ENCODE measurements at regions not wholly inside any gene's neighbourhood (a gene's known extent, or its start where the extent isn't known, plus 50 kb on each side); places are given as distances from the start of the nearest gene placed in this dataset.

- no peaks in the 10 kb centered on the region for H3K4me1 ChIP-seq
- DNase-seq (ENCODE audit: low spot score in 2 of 2), result no peak
- no peaks in the 10 kb centered on the region for H3K36me3 ChIP-seq
- no peak for TF ChIP-seq EP300 (IDR thresholded peaks at IDR 0.05)
- TF ChIP-seq CTCF (IDR thresholded peaks at IDR 0.05), result no peak
- TF ChIP-seq POLR2A (IDR thresholded peaks at IDR 0.05), result no peak
- no peak for TF ChIP-seq POLR2AphosphoS5 (IDR thresholded peaks at IDR 0.05)
- no peaks in the 10 kb centered on the region for H3K9me3 ChIP-seq
- WGBS, result 35% methylated on average over 2 of the region's 2 CpGs
- no peak overlapping the region for H3K4me3 ChIP-seq
- H3K27me3 ChIP-seq, result no peaks in the 10 kb centered on the region
- H3K27ac ChIP-seq, result no peak overlapping the region
These were observed 96.6 kb upstream of the KCNA4 start for GRCh38 chr11:30113326-30113898.

- TF ChIP-seq POLR2AphosphoS5 (IDR thresholded peaks at IDR 0.05) (no peak), CTCF (IDR thresholded peaks at IDR 0.05) (no peak), EP300 (IDR thresholded peaks at IDR 0.05) (no peak), POLR2A (IDR thresholded peaks at IDR 0.05) (no peak)
- Histone ChIP-seq H3K27ac (no peak overlapping the region), H3K4me1 (no peaks in the 10 kb centered on the region), H3K27me3 (no peaks in the 10 kb centered on the region), H3K36me3 (no peaks in the 10 kb centered on the region), H3K4me3 (no peak overlapping the region), H3K9me3 (no peaks in the 10 kb centered on the region)
- WGBS, result 69% methylated on average over 1 of the region's 1 CpG
- DNase-seq (ENCODE audit: low spot score in 2 of 2), result no peak
These were observed 99.7 kb upstream of the KCNA4 start for GRCh38 chr11:30116512-30116911.

GRCh38 chr11:30120045-30120589, 103.3 kb upstream of the KCNA4 start:
- Histone ChIP-seq H3K27me3 (no peaks in the 10 kb centered on the region), H3K9me3 (no peaks in the 10 kb centered on the region), H3K27ac (no peak overlapping the region), H3K36me3 (no peaks in the 10 kb centered on the region), H3K4me3 (no peak overlapping the region), H3K4me1 (no peaks in the 10 kb centered on the region)
- no peak for DNase-seq (ENCODE audit: low spot score in 2 of 2)
- TF ChIP-seq CTCF (IDR thresholded peaks at IDR 0.05), result no peak
- TF ChIP-seq POLR2A (IDR thresholded peaks at IDR 0.05), result no peak
- 90% methylated on average over 4 of the region's 4 CpGs for WGBS

GRCh38 chr11:30125456-30125855, 105.4 kb upstream of the FSHB start:
- DNase-seq (ENCODE audit: low spot score in 2 of 2), result no peak
- no peak overlapping the region for H3K4me3 ChIP-seq
- WGBS, result 60% methylated on average over 2 of the region's 2 CpGs
- no peaks in the 10 kb centered on the region for H3K36me3 ChIP-seq
- no peaks in the 10 kb centered on the region for H3K4me1 ChIP-seq
- TF ChIP-seq EP300 (IDR thresholded peaks at IDR 0.05), result no peak
- no peak for TF ChIP-seq POLR2AphosphoS5 (IDR thresholded peaks at IDR 0.05)
- no peak for TF ChIP-seq CTCF (IDR thresholded peaks at IDR 0.05)
- no peak for TF ChIP-seq POLR2A (IDR thresholded peaks at IDR 0.05)
- no peaks in the 10 kb centered on the region for H3K27me3 ChIP-seq
- H3K9me3 ChIP-seq, result no peaks in the 10 kb centered on the region
- H3K27ac ChIP-seq, result no peak overlapping the region

- Histone ChIP-seq H3K36me3 (no peaks in the 10 kb centered on the region), H3K9me3 (no peaks in the 10 kb centered on the region), H3K27ac (no peak overlapping the region), H3K4me3 (no peak overlapping the region), H3K27me3 (no peaks in the 10 kb centered on the region), H3K4me1 (no peaks in the 10 kb centered on the region)
- DNase-seq (ENCODE audit: low spot score in 2 of 2), result no peak
- 37% methylated on average over 3 of the region's 3 CpGs for WGBS
- TF ChIP-seq CTCF (IDR thresholded peaks at IDR 0.05), result peak in 1 of 2 donors; percentile 36
- TF ChIP-seq EP300 (IDR thresholded peaks at IDR 0.05), result no peak
These were observed 102.4 kb upstream of the FSHB start for GRCh38 chr11:30128269-30128932.
